ENCODE measurements at regions not wholly inside any gene's neighbourhood (a gene's known extent, or its start where the extent isn't known, plus 50 kb on each side); places are given as distances from the start of the nearest gene placed in this dataset.

- Histone ChIP-seq H3K27ac (ENCODE audit: low read depth, low read length) (no peak overlapping the region), H3K4me1 (ENCODE audit: control insufficient read depth, insufficient read depth, low read length) (no peaks in the 10 kb centered on the region), H3K27me3 (ENCODE audit: control insufficient read depth, insufficient read depth, low read length) (no peaks in the 10 kb centered on the region), H3K4me3 (ENCODE audit: low read length) (no peak overlapping the region), H3K9ac (ENCODE audit: low read length) (no peak overlapping the region), H3K36me3 (ENCODE audit: control insufficient read depth, insufficient read depth, low read length) (no peaks in the 10 kb centered on the region)
Measured at GRCh38 chr6:131390322-131390721, 182.7 kb upstream of the ARG1 start.

GRCh38 chr6:131391116-131391515 lies 181.9 kb upstream of the ARG1 start:
- Histone ChIP-seq H3K4me3 (ENCODE audit: low read length) (no peak overlapping the region), H3K27me3 (ENCODE audit: control insufficient read depth, insufficient read depth, low read length) (no peaks in the 10 kb centered on the region), H3K27ac (ENCODE audit: low read depth, low read length) (no peak overlapping the region), H3K4me1 (ENCODE audit: control insufficient read depth, insufficient read depth, low read length) (no peaks in the 10 kb centered on the region), H3K9ac (ENCODE audit: low read length) (no peak overlapping the region), H3K36me3 (ENCODE audit: control insufficient read depth, insufficient read depth, low read length) (no peaks in the 10 kb centered on the region)

- Histone ChIP-seq H3K27ac (ENCODE audit: low read depth, low read length) (no peak overlapping the region), H3K27me3 (ENCODE audit: control insufficient read depth, insufficient read depth, low read length) (no peaks in the 10 kb centered on the region), H3K9ac (ENCODE audit: low read length) (no peak overlapping the region), H3K4me1 (ENCODE audit: control insufficient read depth, insufficient read depth, low read length) (no peaks in the 10 kb centered on the region), H3K4me3 (ENCODE audit: low read length) (no peak overlapping the region), H3K36me3 (ENCODE audit: control insufficient read depth, insufficient read depth, low read length) (no peaks in the 10 kb centered on the region)
Measured at GRCh38 chr6:131393433-131393832, 179.6 kb upstream of the ARG1 start.

- Histone ChIP-seq H3K36me3 (ENCODE audit: control insufficient read depth, insufficient read depth, low read length) (no peaks in the 10 kb centered on the region), H3K4me1 (ENCODE audit: control insufficient read depth, insufficient read depth, low read length) (no peaks in the 10 kb centered on the region), H3K9ac (ENCODE audit: low read length) (no peak overlapping the region), H3K27me3 (ENCODE audit: control insufficient read depth, insufficient read depth, low read length) (no peaks in the 10 kb centered on the region), H3K4me3 (ENCODE audit: low read length) (no peak overlapping the region), H3K27ac (ENCODE audit: low read depth, low read length) (no peak overlapping the region)
Measured at GRCh38 chr6:131394768-131395432, 178.1 kb upstream of the ARG1 start.

GRCh38 chr6:131398176-131398575 lies 174.8 kb upstream of the ARG1 start:
- H3K27ac ChIP-seq (ENCODE audit: low read depth, low read length), result no peak overlapping the region
- no peak overlapping the region for H3K9ac ChIP-seq (ENCODE audit: low read length)

GRCh38 chr6:131399433-131399832 lies 173.6 kb upstream of the ARG1 start:
- no peak overlapping the region for H3K27ac ChIP-seq (ENCODE audit: low read depth, low read length)
- H3K36me3 ChIP-seq (ENCODE audit: control insufficient read depth, insufficient read depth, low read length), result no peaks in the 10 kb centered on the region
- no peak overlapping the region for H3K4me3 ChIP-seq (ENCODE audit: low read length)
- no peak overlapping the region for H3K9ac ChIP-seq (ENCODE audit: low read length)
- H3K4me1 ChIP-seq (ENCODE audit: control insufficient read depth, insufficient read depth, low read length), result no peaks in the 10 kb centered on the region
- no peaks in the 10 kb centered on the region for H3K27me3 ChIP-seq (ENCODE audit: control insufficient read depth, insufficient read depth, low read length)

More at GRCh38 chr6:131398176-131398575, 174.8 kb upstream of the ARG1 start:
- H3K27me3 ChIP-seq (ENCODE audit: control insufficient read depth, insufficient read depth, low read length), result no peaks in the 10 kb centered on the region
- no peaks in the 10 kb centered on the region for H3K36me3 ChIP-seq (ENCODE audit: control insufficient read depth, insufficient read depth, low read length)
- no peak overlapping the region for H3K4me3 ChIP-seq (ENCODE audit: low read length)
- H3K4me1 ChIP-seq (ENCODE audit: control insufficient read depth, insufficient read depth, low read length), result no peaks in the 10 kb centered on the region

- Histone ChIP-seq H3K36me3 (ENCODE audit: control insufficient read depth, insufficient read depth, low read length) (no peaks in the 10 kb centered on the region), H3K27ac (ENCODE audit: low read depth, low read length) (no peak overlapping the region), H3K4me1 (ENCODE audit: control insufficient read depth, insufficient read depth, low read length) (no peaks in the 10 kb centered on the region), H3K9ac (ENCODE audit: low read length) (no peak overlapping the region), H3K4me3 (ENCODE audit: low read length) (no peak overlapping the region), H3K27me3 (ENCODE audit: control insufficient read depth, insufficient read depth, low read length) (no peaks in the 10 kb centered on the region)
Measured at GRCh38 chr6:131400054-131400778, 172.8 kb upstream of the ARG1 start.

GRCh38 chr6:131400779-131401496 lies 172.1 kb upstream of the ARG1 start:
- H3K4me3 ChIP-seq (ENCODE audit: low read length), result no peak overlapping the region
- H3K4me1 ChIP-seq (ENCODE audit: control insufficient read depth, insufficient read depth, low read length), result no peaks in the 10 kb centered on the region
- no peaks in the 10 kb centered on the region for H3K27me3 ChIP-seq (ENCODE audit: control insufficient read depth, insufficient read depth, low read length)
- no peak overlapping the region for H3K9ac ChIP-seq (ENCODE audit: low read length)
- no peak overlapping the region for H3K27ac ChIP-seq (ENCODE audit: low read depth, low read length)
- H3K36me3 ChIP-seq (ENCODE audit: control insufficient read depth, insufficient read depth, low read length), result no peaks in the 10 kb centered on the region

- H3K4me3 ChIP-seq (ENCODE audit: low read length), result no peak overlapping the region
- H3K27ac ChIP-seq (ENCODE audit: low read depth, low read length), result no peak overlapping the region
- H3K36me3 ChIP-seq (ENCODE audit: control insufficient read depth, insufficient read depth, low read length), result no peaks in the 10 kb centered on the region
- no peaks in the 10 kb centered on the region for H3K4me1 ChIP-seq (ENCODE audit: control insufficient read depth, insufficient read depth, low read length)
- no peaks in the 10 kb centered on the region for H3K27me3 ChIP-seq (ENCODE audit: control insufficient read depth, insufficient read depth, low read length)
- no peak overlapping the region for H3K9ac ChIP-seq (ENCODE audit: low read length)
Measured at GRCh38 chr6:131408811-131409210, 164.2 kb upstream of the ARG1 start.

- Histone ChIP-seq H3K9ac (ENCODE audit: low read length) (no peak overlapping the region), H3K4me3 (ENCODE audit: low read length) (no peak overlapping the region), H3K36me3 (ENCODE audit: control insufficient read depth, insufficient read depth, low read length) (no peaks in the 10 kb centered on the region), H3K4me1 (ENCODE audit: control insufficient read depth, insufficient read depth, low read length) (no peaks in the 10 kb centered on the region), H3K27ac (ENCODE audit: low read depth, low read length) (no peak overlapping the region), H3K27me3 (ENCODE audit: control insufficient read depth, insufficient read depth, low read length) (no peaks in the 10 kb centered on the region)
Measured at GRCh38 chr6:131410785-131411184, 162.2 kb upstream of the ARG1 start.

- no peak overlapping the region for H3K9ac ChIP-seq (ENCODE audit: low read length)
- H3K27ac ChIP-seq (ENCODE audit: low read depth, low read length), result no peak overlapping the region
- no peak overlapping the region for H3K4me3 ChIP-seq (ENCODE audit: low read length)
- no peaks in the 10 kb centered on the region for H3K4me1 ChIP-seq (ENCODE audit: control insufficient read depth, insufficient read depth, low read length)
- H3K27me3 ChIP-seq (ENCODE audit: control insufficient read depth, insufficient read depth, low read length), result no peaks in the 10 kb centered on the region
- no peaks in the 10 kb centered on the region for H3K36me3 ChIP-seq (ENCODE audit: control insufficient read depth, insufficient read depth, low read length)
Measured at GRCh38 chr6:131412960-131413830, 159.8 kb upstream of the ARG1 start.

- Histone ChIP-seq H3K4me1 (ENCODE audit: control insufficient read depth, insufficient read depth, low read length) (no peaks in the 10 kb centered on the region), H3K4me3 (ENCODE audit: low read length) (no peak overlapping the region), H3K9ac (ENCODE audit: low read length) (no peak overlapping the region), H3K27me3 (ENCODE audit: control insufficient read depth, insufficient read depth, low read length) (no peaks in the 10 kb centered on the region), H3K36me3 (ENCODE audit: control insufficient read depth, insufficient read depth, low read length) (no peaks in the 10 kb centered on the region), H3K27ac (ENCODE audit: low read depth, low read length) (no peak overlapping the region)
Measured at GRCh38 chr6:131413831-131414191, 159.2 kb upstream of the ARG1 start.

Measured in rectal smooth muscle tissue (tissue), 1 donor.